B cell (primary cell): ENCODE measurements at regions not wholly inside any gene's neighbourhood (a gene's known extent, or its start where the extent isn't known, plus 50 kb on each side); places are given as distances from the start of the nearest gene placed in this dataset.

Experiments
- ATAC-seq: fragments of 200-7000 bp; cut with Tn5 transposase; one replicate; pipeline ENCODE4 v1.10.0; 2021; ENCODE audit warnings: low read depth, mild to moderate bottlenecking, moderate number of reproducible peaks, moderate library complexity
- CTCF ChIA-PET: fragments of 350-600 bp; sonication (Branson Sonifier 250); formaldehyde crosslinking; loops from one replicate; lab custom pipeline; 2021; ENCODE audit warnings: antibody characterized with exemption, inconsistent platforms; lab: Charles Lee
- POLR2A ChIA-PET: fragments of 350-600 bp; sonication (Branson Sonifier 250); formaldehyde crosslinking; loops from one replicate; lab custom pipeline; 2021; ENCODE audit warnings: antibody characterized with exemption; lab: Charles Lee
- DNase-seq: peaks from one replicate; pipeline ENCODE4 v3.0.0; 2013
- H2AFZ ChIP-seq: 2 replicates; pipeline ENCODE4 v1.6.1; 2012; ENCODE audit warnings: mild to moderate bottlenecking, low read depth, low read length; ENCODE audit not compliant: insufficient read depth, poor library complexity, severe bottlenecking
- H3K27ac ChIP-seq, 2 donors: 1 replicate in 1 of 2; 2 replicates in 1 of 2; pipeline ENCODE4 v1.5.1; 2012 to 2013; ENCODE audit warnings: low read length in 2 of 2, mild to moderate bottlenecking in 2 of 2, moderate library complexity in 1 of 2
- H3K27me3 ChIP-seq, 4 experiments: fragments of 200-600 bp in 1 of 4; sonication (generic) in 1 of 4; replicated peaks in 1 of 4; 1 replicate in 2 of 4; 2 replicates in 2 of 4; pipeline versions ENCODE4 v1.6.1 to v1.7.0; 2013 to 2016; ENCODE audit warnings: low read length in 3 of 4, mild to moderate bottlenecking in 2 of 4, mixed read lengths in 1 of 4, moderate library complexity in 1 of 4; ENCODE audit not compliant: insufficient read depth in 4 of 4, control insufficient read depth in 3 of 4; ENCODE audit errors: control extremely low read depth in 1 of 4
- H3K36me3 ChIP-seq, 2 experiments: replicated peaks in 1 of 2; 1 replicate in 1 of 2; 2 replicates in 1 of 2; pipeline versions ENCODE4 v1.6.1 to v1.7.1; 2013; ENCODE audit warnings: low read length in 1 of 2; ENCODE audit not compliant: insufficient read depth in 2 of 2, control insufficient read depth in 1 of 2; ENCODE audit errors: control extremely low read depth in 1 of 2, extremely low read depth in 1 of 2
- H3K4me1 ChIP-seq, 2 donors: fragments of 200-600 bp in 1 of 2; sonication (generic) in 1 of 2; 1 replicate in 1 of 2; 2 replicates in 1 of 2; pipeline versions ENCODE4 v1.5.1 to v1.6.1; 2013 to 2017; ENCODE audit warnings: low read length in 2 of 2; ENCODE audit not compliant: control insufficient read depth in 2 of 2, insufficient read depth in 2 of 2
- H3K4me2 ChIP-seq: replicated peaks from 2 replicates; pipeline ENCODE3; 2012; ENCODE audit warnings: mild to moderate bottlenecking, low read depth, low read length; ENCODE audit not compliant: poor library complexity, severe bottlenecking
- H3K4me3 ChIP-seq, 5 experiments: fragments of 200-600 bp in 1 of 5; sonication (generic) in 1 of 5; 1 replicate in 3 of 5; 2 replicates in 2 of 5; pipeline versions ENCODE4 v1.5.1 to v1.7.0; 2011 to 2016; ENCODE audit warnings: low read length in 4 of 5, mild to moderate bottlenecking in 4 of 5, low read depth in 2 of 5, control low read depth in 1 of 5, moderate library complexity in 1 of 5; ENCODE audit not compliant: insufficient read depth in 1 of 5; ENCODE audit errors: control extremely low read depth in 1 of 5, extremely low read depth in 1 of 5
- H3K79me2 ChIP-seq: fragments of 200-600 bp; sonication (generic); one replicate; pipeline ENCODE4 v1.6.0; 2016; ENCODE audit warnings: low read length; ENCODE audit not compliant: control insufficient read depth, insufficient read depth
- H3K9ac ChIP-seq: fragments of 200-600 bp; sonication (generic); 2 replicates; pipeline ENCODE4 v1.6.1; 2017; ENCODE audit warnings: mild to moderate bottlenecking, low read length, moderate library complexity
- H3K9me3 ChIP-seq, 3 donors: one replicate each; pipeline versions ENCODE4 v1.6.1 to v1.7.1; 2013; ENCODE audit warnings: low read length in 2 of 3; ENCODE audit not compliant: control insufficient read depth in 2 of 3, insufficient read depth in 1 of 3; ENCODE audit errors: control extremely low read depth in 1 of 3
- H4K20me1 ChIP-seq: 2 replicates; pipeline ENCODE4 v1.6.0; 2012; ENCODE audit warnings: mild to moderate bottlenecking, low read length; ENCODE audit not compliant: insufficient read depth, control insufficient read depth, poor library complexity, severe bottlenecking
- H3K27ac Mint-ChIP-seq: one replicate; pipeline ENCODE4 v1.8.0; 2021; ENCODE audit warnings: mixed read lengths
- H3K27me3 Mint-ChIP-seq: one replicate; pipeline ENCODE4 v1.8.0; 2021; ENCODE audit warnings: mixed read lengths
- H3K4me1 Mint-ChIP-seq: one replicate; pipeline ENCODE4 v1.8.0; 2021; ENCODE audit warnings: mixed read lengths
- H3K4me3 Mint-ChIP-seq: one replicate; pipeline ENCODE4 v1.8.0; 2021; ENCODE audit warnings: mixed read lengths
- H3K9me3 Mint-ChIP-seq: one replicate; pipeline ENCODE4 v1.8.0; 2022; ENCODE audit warnings: mixed read lengths; ENCODE audit not compliant: insufficient read depth
- CTCF ChIP-seq: fragments of 200-600 bp; IDR thresholded peaks from one replicate; pipeline ENCODE4 v1.8.0; 2022; ENCODE audit warnings: antibody characterized with exemption, mild to moderate bottlenecking
- EZH2 ChIP-seq: IDR thresholded peaks from 2 replicates; pipeline ENCODE4 v1.6.1; 2012; ENCODE audit warnings: borderline replicate concordance, low read depth, mild to moderate bottlenecking, moderate library complexity, low read length; ENCODE audit not compliant: insufficient read depth, poor library complexity, severe bottlenecking
- WGBS: methylation state at CpG from one replicate; pipeline ENCODE4 v1.1.5; 2013; ENCODE audit warnings: missing lambda C conversion rate; ENCODE audit not compliant: insufficient coverage; 5-methylcytosine and 5-hydroxymethylcytosine counted together
- intact Hi-C: fragments of 100-400 bp; cut with micrococcal nuclease; formaldehyde crosslinking; loops from one replicate; pipeline ENCODE4 v1.10.0; 2022

- no peaks in the 10 kb centered on the region for H3K27me3 ChIP-seq
- Mint-ChIP-seq H3K27ac (no peak overlapping the region), H3K4me1 (peaks cover under 1% of the 10 kb centered on the region), H3K27me3 (no peaks in the 10 kb centered on the region), H3K4me3 (no peak overlapping the region), H3K9me3 (no peaks in the 10 kb centered on the region)
- H3K9me3 ChIP-seq: no peaks in the 10 kb centered on the region
- no peak overlapping the region for H2AFZ ChIP-seq
- H4K20me1 ChIP-seq: no peaks in the 10 kb centered on the region
- WGBS: 83% methylated on average over 6 of the region's 9 CpGs
- H3K4me1 ChIP-seq: peaks cover 0 to 1% of the 10 kb centered on the region in 2 donors
- H3K36me3 ChIP-seq: no peaks in the 10 kb centered on the region
- intact Hi-C loops: no loop called here
- H3K27ac ChIP-seq: no peak overlapping the region
- ChIA-PET CTCF (interaction anchor here (1.6 kb wide), 1 partner anchor 518 kb away, joined by 3 read pairs; no protein-coding TSS in a partner anchor), POLR2A (no interaction called here)
- H3K9ac ChIP-seq: no peak overlapping the region
- no peak overlapping the region for H3K4me2 ChIP-seq
- no peak overlapping the region for H3K4me3 ChIP-seq
- H3K79me2 ChIP-seq: no peaks in the 10 kb centered on the region
- TF ChIP-seq EZH2 (no peak), CTCF (no peak)
- no peak for ATAC-seq
- no peak for DNase-seq
These were observed 94.3 kb downstream of the PSMG1 start for GRCh38 chr21:39088831-39089380.

GRCh38 chr21:39088031-39088370 lies 95.2 kb downstream of the PSMG1 start:
- Mint-ChIP-seq H3K4me3 (no peak overlapping the region), H3K4me1 (no peaks in the 10 kb centered on the region), H3K27me3 (no peaks in the 10 kb centered on the region), H3K9me3 (no peaks in the 10 kb centered on the region), H3K27ac (no peak overlapping the region)
- ChIA-PET CTCF (interaction anchor here (1.6 kb wide), 1 partner anchor 517 kb away, joined by 3 read pairs; no protein-coding TSS in a partner anchor), POLR2A (no interaction called here)
- WGBS: 88% methylated on average over 3 of the region's 6 CpGs
- TF ChIP-seq EZH2: no peak
- TF ChIP-seq CTCF: no peak
- Histone ChIP-seq H2AFZ (no peak overlapping the region), H3K4me3 (no peak overlapping the region), H3K9me3 (no peaks in the 10 kb centered on the region), H3K4me1 (no peaks in the 10 kb centered on the region), H4K20me1 (no peaks in the 10 kb centered on the region), H3K27ac (no peak overlapping the region), H3K9ac (no peak overlapping the region), H3K4me2 (no peak overlapping the region), H3K36me3 (no peaks in the 10 kb centered on the region), H3K79me2 (no peaks in the 10 kb centered on the region), H3K27me3 (no peaks in the 10 kb centered on the region)
- DNase-seq: no peak
- ATAC-seq: no peak
- intact Hi-C loops: no loop called here
